OCI-LY7 (cell line): ENCODE measurements at regions not wholly inside any gene's neighbourhood (a gene's known extent, or its start where the extent isn't known, plus 50 kb on each side); places are given as distances from the start of the nearest gene placed in this dataset.

Experiments
- BruUV-seq: library from RNA; stranded (reverse); fragments of 400-500 nt; replicated peaks from 2 replicates; lab custom pipeline; 2021; lab: Mats Ljungman, UMichigan
- CTCF ChIA-PET: fragments of 300-600 bp; sonication (Branson Sonifier 250); formaldehyde crosslinking; loops from one replicate; lab custom pipeline; 2022; ENCODE audit warnings: antibody characterized with exemption; ENCODE audit not compliant: unreplicated experiment; lab: Charles Lee
- POLR2A ChIA-PET: fragments of 300-600 bp; sonication (Branson Sonifier 250); formaldehyde crosslinking; loops from one replicate; lab custom pipeline; 2022; ENCODE audit warnings: antibody characterized with exemption; lab: Charles Lee
- DNase-seq: peaks from one replicate; pipeline ENCODE4 v3.0.0-alpha.2; 2015; ENCODE audit warnings: low spot score
- H2AFZ ChIP-seq: fragments of 200-600 bp; sonication (generic), shearing (Covaris generic); 2 replicates; pipeline ENCODE4 v1.6.1; 2014; ENCODE audit warnings: mild to moderate bottlenecking, antibody characterized with exemption, low read length, moderate library complexity
- H3K27ac ChIP-seq: fragments of 200-600 bp; sonication (generic); 2 replicates; pipeline ENCODE4 v1.5.1; 2014; ENCODE audit warnings: mixed run types, low read depth, mild to moderate bottlenecking, moderate library complexity, low read length, inconsistent platforms; ENCODE audit not compliant: poor library complexity, severe bottlenecking
- H3K36me3 ChIP-seq: fragments of 200-600 bp; sonication (generic); 2 replicates; pipeline ENCODE4 v1.6.1; 2014; ENCODE audit warnings: mild to moderate bottlenecking, antibody characterized with exemption, low read length, moderate library complexity, mixed read lengths; ENCODE audit not compliant: insufficient read depth
- H3K4me1 ChIP-seq: fragments of 200-600 bp; sonication (generic); 2 replicates; pipeline ENCODE4 v1.5.1; 2014; ENCODE audit warnings: mild to moderate bottlenecking, low read length; ENCODE audit not compliant: insufficient read depth, poor library complexity, severe bottlenecking
- H3K4me2 ChIP-seq: fragments of 200-600 bp; sonication (generic); 2 replicates; pipeline ENCODE4 v1.6.1; 2014; ENCODE audit warnings: mild to moderate bottlenecking, low read length
- H3K4me3 ChIP-seq: fragments of 200-600 bp; sonication (generic); 2 replicates; pipeline ENCODE4 v1.5.1; 2014; ENCODE audit warnings: mild to moderate bottlenecking, low read depth, low read length; ENCODE audit not compliant: poor library complexity, severe bottlenecking
- H3K79me2 ChIP-seq: fragments of 200-600 bp; sonication (generic); 2 replicates; pipeline ENCODE4 v1.6.1; 2016; ENCODE audit warnings: low read depth, mild to moderate bottlenecking, low read length, moderate library complexity, mixed read lengths; ENCODE audit not compliant: insufficient read depth
- H3K9me2 ChIP-seq: fragments of 200-600 bp; sonication (generic); 2 replicates; pipeline ENCODE4 v1.6.1; 2016; ENCODE audit warnings: mild to moderate bottlenecking, low read length, mixed read lengths; ENCODE audit not compliant: insufficient read depth
- H3K9me3 ChIP-seq: fragments of 200-600 bp; sonication (generic); 2 replicates; pipeline ENCODE4 v1.6.1; 2014; ENCODE audit warnings: mild to moderate bottlenecking, mixed run types, low read length, mixed read lengths
- H4K20me1 ChIP-seq: fragments of 200-600 bp; sonication (generic); 2 replicates; pipeline ENCODE4 v1.6.1; 2014; ENCODE audit warnings: mild to moderate bottlenecking, antibody characterized with exemption, low read length, moderate library complexity, mixed read lengths; ENCODE audit not compliant: insufficient read depth
- EZH2phosphoT487 ChIP-seq: fragments of 200-600 bp; sonication (generic); IDR thresholded peaks from 2 replicates; pipeline ENCODE4 v1.6.1; 2018; ENCODE audit warnings: low read depth, borderline replicate concordance, mild to moderate bottlenecking, mixed run types, antibody characterized with exemption, low read length, moderate library complexity, mixed read lengths
- intact Hi-C: fragments of 100-400 bp; cut with micrococcal nuclease; formaldehyde crosslinking; loops from one replicate; pipeline ENCODE4 v1.10.0; 2022; ENCODE audit not compliant: unreplicated experiment
- TF ChIP-seq, protein P1 (sequence below): fragments of 200-600 bp; sonication (generic); conservative IDR thresholded peaks from 2 replicates; pipeline ENCODE4 v1.5.1; 2014; ENCODE audit warnings: mild to moderate bottlenecking, antibody characterized with exemption, low read length, moderate library complexity, mixed read lengths

DNA sequence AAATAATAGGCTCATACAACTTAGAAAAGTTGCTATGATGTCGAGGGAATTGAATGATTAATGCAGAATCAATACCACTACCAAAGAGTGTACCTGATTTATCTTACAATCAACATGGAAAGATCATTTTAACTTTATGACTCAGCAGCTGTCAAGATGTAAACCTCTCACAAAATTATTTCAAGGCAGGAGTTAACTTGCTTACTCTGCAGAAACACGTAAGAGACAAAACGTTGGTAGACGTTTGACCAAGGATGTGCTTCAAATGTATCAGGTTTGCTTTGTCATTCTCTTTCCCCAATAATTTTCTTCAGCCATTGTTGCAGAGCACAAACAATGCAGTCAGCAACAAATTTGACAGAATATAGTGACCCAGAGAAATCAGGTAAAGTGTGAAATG is 415.8 kb upstream of the KIF2B start:
- H3K4me3 ChIP-seq = no peak overlapping the region
- intact Hi-C loops = no loop called here
- 0 out of 2 replicates have a peak, but pooled peaks cover 5% of the 10 kb centered on the region for H3K9me3 ChIP-seq
- no peak overlapping the region for H3K4me2 ChIP-seq
- CTCF ChIA-PET = no interaction called here
- no peak overlapping the region for H3K27ac ChIP-seq
- no peaks in the 10 kb centered on the region for H3K79me2 ChIP-seq
- no TSS peak for BruUV-seq
- POLR2A ChIA-PET = no interaction called here
- no peaks in the 10 kb centered on the region for H4K20me1 ChIP-seq
- H3K4me1 ChIP-seq = no peaks in the 10 kb centered on the region
- H3K9me2 ChIP-seq = no peaks in the 10 kb centered on the region
- no peaks in the 10 kb centered on the region for H3K36me3 ChIP-seq
- H2AFZ ChIP-seq = no peak overlapping the region
- DNase-seq = no peak
- no peak for TF ChIP-seq EZH2phosphoT487
- TF ChIP-seq, protein P1, sequence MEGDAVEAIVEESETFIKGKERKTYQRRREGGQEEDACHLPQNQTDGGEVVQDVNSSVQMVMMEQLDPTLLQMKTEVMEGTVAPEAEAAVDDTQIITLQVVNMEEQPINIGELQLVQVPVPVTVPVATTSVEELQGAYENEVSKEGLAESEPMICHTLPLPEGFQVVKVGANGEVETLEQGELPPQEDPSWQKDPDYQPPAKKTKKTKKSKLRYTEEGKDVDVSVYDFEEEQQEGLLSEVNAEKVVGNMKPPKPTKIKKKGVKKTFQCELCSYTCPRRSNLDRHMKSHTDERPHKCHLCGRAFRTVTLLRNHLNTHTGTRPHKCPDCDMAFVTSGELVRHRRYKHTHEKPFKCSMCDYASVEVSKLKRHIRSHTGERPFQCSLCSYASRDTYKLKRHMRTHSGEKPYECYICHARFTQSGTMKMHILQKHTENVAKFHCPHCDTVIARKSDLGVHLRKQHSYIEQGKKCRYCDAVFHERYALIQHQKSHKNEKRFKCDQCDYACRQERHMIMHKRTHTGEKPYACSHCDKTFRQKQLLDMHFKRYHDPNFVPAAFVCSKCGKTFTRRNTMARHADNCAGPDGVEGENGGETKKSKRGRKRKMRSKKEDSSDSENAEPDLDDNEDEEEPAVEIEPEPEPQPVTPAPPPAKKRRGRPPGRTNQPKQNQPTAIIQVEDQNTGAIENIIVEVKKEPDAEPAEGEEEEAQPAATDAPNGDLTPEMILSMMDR = no peak

GRCh38 chr17:53391197-53391596 is 431.5 kb upstream of the KIF2B start:
- no TSS peak for BruUV-seq
- intact Hi-C loops = no loop called here
- no peaks in the 10 kb centered on the region for H3K4me1 ChIP-seq
- H3K4me3 ChIP-seq = no peak overlapping the region
- no peaks in the 10 kb centered on the region for H3K9me3 ChIP-seq
- H3K9me2 ChIP-seq = no peaks in the 10 kb centered on the region
- H3K4me2 ChIP-seq = no peak overlapping the region
- TF ChIP-seq, protein P1 = no peak
- no peak for TF ChIP-seq EZH2phosphoT487
- H3K79me2 ChIP-seq = no peaks in the 10 kb centered on the region
- no peak for DNase-seq
- POLR2A ChIA-PET = no interaction called here
- no peak overlapping the region for H2AFZ ChIP-seq
- H3K36me3 ChIP-seq = no peaks in the 10 kb centered on the region
- H3K27ac ChIP-seq = no peak overlapping the region
- CTCF ChIA-PET = no interaction called here
- H4K20me1 ChIP-seq = no peaks in the 10 kb centered on the region

DNA sequence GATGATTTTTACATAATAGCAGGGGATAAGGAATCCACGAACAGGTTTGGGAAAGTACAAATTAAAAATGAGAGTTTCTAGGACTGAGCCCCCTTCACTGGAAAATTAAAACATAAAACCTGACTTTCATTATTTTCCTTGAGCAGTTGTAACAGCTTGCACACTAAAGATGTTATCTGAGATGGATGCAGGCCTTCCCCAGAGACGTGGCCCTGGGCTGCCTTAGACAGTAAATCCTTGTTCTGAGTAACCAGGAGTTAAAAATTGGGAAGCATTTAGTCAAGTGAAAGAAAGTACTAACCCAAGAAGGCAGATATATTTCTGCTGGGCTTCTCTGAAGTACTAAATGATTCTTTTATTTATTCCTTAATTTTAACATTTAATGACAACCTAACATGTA is 432.2 kb upstream of the KIF2B start:
- CTCF ChIA-PET = no interaction called here
- no peaks in the 10 kb centered on the region for H3K4me1 ChIP-seq
- POLR2A ChIA-PET = no interaction called here
- no peak overlapping the region for H3K4me3 ChIP-seq
- intact Hi-C loops = no loop called here
- H4K20me1 ChIP-seq = no peaks in the 10 kb centered on the region
- TF ChIP-seq, protein P1 = no peak
- no peak for TF ChIP-seq EZH2phosphoT487
- no peak overlapping the region for H2AFZ ChIP-seq
- no peaks in the 10 kb centered on the region for H3K36me3 ChIP-seq
- DNase-seq = no peak
- H3K9me2 ChIP-seq = no peaks in the 10 kb centered on the region
- no TSS peak for BruUV-seq
- H3K4me2 ChIP-seq = no peak overlapping the region
- no peak overlapping the region for H3K27ac ChIP-seq
- no peaks in the 10 kb centered on the region for H3K9me3 ChIP-seq
- H3K79me2 ChIP-seq = no peaks in the 10 kb centered on the region
